Astrocyte of the spinal cord (primary cell): ENCODE measurements at regions not wholly inside any gene's neighbourhood (a gene's known extent, or its start where the extent isn't known, plus 50 kb on each side); places are given as distances from the start of the nearest gene placed in this dataset.

ENCODE experiments used
- DNase-seq: peaks from one replicate; pipeline ENCODE4 v3.0.0; 2011; ENCODE audit warnings: low read depth, low spot score
- H3K4me3 ChIP-seq: 2 replicates; pipeline ENCODE4 v1.5.1; 2011; ENCODE audit warnings: low read depth, mild to moderate bottlenecking, low read length, moderate library complexity
- in situ Hi-C: cut with HindIII; loops from 2 replicates; pipeline ENCODE4 v1.10.0; 2017; ENCODE audit warnings: low sequenced_read_pairs
- TF ChIP-seq, protein P1 (sequence below): IDR thresholded peaks from 2 replicates; pipeline ENCODE4 v1.5.1; 2012; ENCODE audit warnings: low read depth, mild to moderate bottlenecking, low read length, inconsistent platforms

GRCh38 chr2:58866527-58866926 is 625.4 kb upstream of the FANCL start:
- no peak overlapping the region for H3K4me3 ChIP-seq
- no peak for DNase-seq
- in situ Hi-C loops: no loop called here
- TF ChIP-seq, protein P1, sequence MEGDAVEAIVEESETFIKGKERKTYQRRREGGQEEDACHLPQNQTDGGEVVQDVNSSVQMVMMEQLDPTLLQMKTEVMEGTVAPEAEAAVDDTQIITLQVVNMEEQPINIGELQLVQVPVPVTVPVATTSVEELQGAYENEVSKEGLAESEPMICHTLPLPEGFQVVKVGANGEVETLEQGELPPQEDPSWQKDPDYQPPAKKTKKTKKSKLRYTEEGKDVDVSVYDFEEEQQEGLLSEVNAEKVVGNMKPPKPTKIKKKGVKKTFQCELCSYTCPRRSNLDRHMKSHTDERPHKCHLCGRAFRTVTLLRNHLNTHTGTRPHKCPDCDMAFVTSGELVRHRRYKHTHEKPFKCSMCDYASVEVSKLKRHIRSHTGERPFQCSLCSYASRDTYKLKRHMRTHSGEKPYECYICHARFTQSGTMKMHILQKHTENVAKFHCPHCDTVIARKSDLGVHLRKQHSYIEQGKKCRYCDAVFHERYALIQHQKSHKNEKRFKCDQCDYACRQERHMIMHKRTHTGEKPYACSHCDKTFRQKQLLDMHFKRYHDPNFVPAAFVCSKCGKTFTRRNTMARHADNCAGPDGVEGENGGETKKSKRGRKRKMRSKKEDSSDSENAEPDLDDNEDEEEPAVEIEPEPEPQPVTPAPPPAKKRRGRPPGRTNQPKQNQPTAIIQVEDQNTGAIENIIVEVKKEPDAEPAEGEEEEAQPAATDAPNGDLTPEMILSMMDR: no peak

DNA sequence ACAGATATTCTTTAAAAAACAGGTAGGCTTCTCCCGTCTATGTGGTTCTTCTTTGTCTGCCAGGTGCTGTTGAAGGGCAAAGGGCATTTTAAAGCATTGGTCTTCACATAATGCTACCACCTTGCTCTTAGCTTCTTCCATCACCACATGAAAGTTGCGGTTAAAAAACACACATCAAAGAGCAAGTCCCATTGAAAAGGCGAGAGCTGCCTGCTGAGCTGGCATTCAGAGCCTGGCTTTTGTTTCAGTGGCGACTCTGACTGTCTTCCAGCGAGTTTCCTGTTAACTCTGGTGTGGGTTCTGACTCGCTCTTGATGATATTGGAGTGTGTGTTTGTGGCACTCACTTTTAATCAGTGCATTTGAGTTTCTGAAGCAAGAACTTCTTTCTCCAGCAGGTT is 624.9 kb upstream of the FANCL start:
- in situ Hi-C loops: no loop called here
- peak; percentile 27 for DNase-seq
- TF ChIP-seq, protein P1: no peak
- H3K4me3 ChIP-seq: no peak overlapping the region

- in situ Hi-C loops: no loop called here
- TF ChIP-seq, protein P1: no peak
- DNase-seq: no peak
- no peak overlapping the region for H3K4me3 ChIP-seq
Measured at GRCh38 chr2:58865436-58865835, 624.3 kb upstream of the FANCL start.

DNA sequence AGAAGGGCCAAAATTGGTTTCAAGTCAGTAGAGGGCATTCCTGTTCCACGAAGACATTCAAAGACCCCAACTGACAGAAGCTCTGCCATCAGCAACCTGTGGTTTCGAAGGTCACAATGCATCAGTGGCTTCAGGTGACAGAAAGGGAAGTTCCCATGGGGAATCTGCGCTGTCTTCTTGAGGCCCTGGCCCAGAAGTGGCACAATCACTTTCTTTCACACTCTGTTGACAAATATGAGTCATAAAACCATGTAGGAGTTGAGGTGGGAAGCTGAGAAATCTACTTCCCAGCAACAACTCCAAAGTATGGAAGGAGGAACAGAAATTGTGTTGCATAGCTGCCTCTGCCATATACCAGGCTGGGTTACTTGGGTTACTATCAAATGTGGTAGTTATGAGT is 621.1 kb upstream of the FANCL start:
- no peak overlapping the region for H3K4me3 ChIP-seq
- TF ChIP-seq, protein P1: no peak
- in situ Hi-C loops: no loop called here
- DNase-seq: no peak

DNA sequence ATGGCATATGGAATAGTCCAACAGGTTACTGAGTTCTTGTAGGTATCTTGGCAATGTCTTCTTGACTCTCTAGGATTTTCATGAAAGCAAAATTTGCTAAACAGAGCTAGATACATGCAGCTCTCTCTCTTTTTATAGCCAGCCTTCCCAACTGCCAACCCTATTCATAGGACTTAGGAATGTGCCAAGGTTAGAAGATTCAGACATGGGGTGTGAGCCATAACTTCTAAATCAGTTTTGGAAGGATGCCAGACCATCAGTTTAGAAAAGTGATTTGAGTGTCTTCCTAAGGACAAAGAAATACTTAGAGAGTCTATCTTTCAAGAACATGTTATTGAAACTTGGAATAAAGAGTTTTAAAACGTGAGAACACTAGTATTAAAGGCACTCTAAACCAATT is 619.5 kb upstream of the FANCL start:
- DNase-seq: no peak
- in situ Hi-C loops: no loop called here
- TF ChIP-seq, protein P1: no peak
- no peak overlapping the region for H3K4me3 ChIP-seq

- in situ Hi-C loops: no loop called here
- TF ChIP-seq, protein P1: no peak
- H3K4me3 ChIP-seq: no peak overlapping the region
- DNase-seq: no peak
Measured at GRCh38 chr2:58856100-58856499, 615.0 kb upstream of the FANCL start.

GRCh38 chr2:58853420-58853819 is 612.3 kb upstream of the FANCL start:
- TF ChIP-seq, protein P1: no peak
- in situ Hi-C loops: no loop called here
- DNase-seq: no peak
- no peak overlapping the region for H3K4me3 ChIP-seq
